PC-3 (cell line): ENCODE measurements at regions not wholly inside any gene's neighbourhood (a gene's known extent, or its start where the extent isn't known, plus 50 kb on each side); places are given as distances from the start of the nearest gene placed in this dataset.

Experiments
- ATAC-seq: fragments of 200-7000 bp; cut with Tn5 transposase; 2 replicates; pipeline ENCODE4 v1.9.1; 2020; ENCODE audit warnings: mild to moderate bottlenecking, moderate library complexity
- BruUV-seq: library from RNA; stranded (reverse); fragments of 400-500 nt; replicated peaks from 2 replicates; lab custom pipeline; 2021; lab: Mats Ljungman, UMichigan
- CTCF ChIA-PET: fragments of 300-600 bp; sonication (Branson Sonifier 250); formaldehyde crosslinking; loops from one replicate; lab custom pipeline; 2022; ENCODE audit warnings: antibody characterized with exemption; lab: Charles Lee
- POLR2A ChIA-PET: fragments of 300-600 bp; sonication (Branson Sonifier 250); formaldehyde crosslinking; loops from one replicate; lab custom pipeline; 2022; ENCODE audit warnings: antibody characterized with exemption; ENCODE audit not compliant: unreplicated experiment; lab: Charles Lee
- DNase-seq: peaks from one replicate; pipeline ENCODE4 v3.0.0-alpha.2; 2015
- H2AFZ ChIP-seq: fragments of 300-600 bp; sonication (generic); 2 replicates; pipeline ENCODE4 v1.6.0; 2016; ENCODE audit warnings: antibody characterized with exemption, low read length
- H3F3A ChIP-seq: fragments of 300-600 bp; sonication (generic); one replicate; pipeline ENCODE4 v1.6.0; 2017; ENCODE audit warnings: antibody characterized with exemption, low read length, control low read depth, mild to moderate bottlenecking; ENCODE audit not compliant: unreplicated experiment
- H3K27ac ChIP-seq: fragments of 300-600 bp; sonication (generic); 2 replicates; pipeline ENCODE4 v1.5.1; 2016; ENCODE audit warnings: mild to moderate bottlenecking, low read length
- H3K27me3 ChIP-seq: fragments of 300-600 bp; sonication (generic); 2 replicates; pipeline ENCODE4 v1.6.1; 2016; ENCODE audit warnings: low read length, mixed read lengths
- H3K36me3 ChIP-seq: fragments of 300-600 bp; sonication (generic); 2 replicates; pipeline ENCODE4 v1.6.1; 2016; ENCODE audit warnings: low read depth, mixed run types, low read length, mixed read lengths
- H3K4me1 ChIP-seq: fragments of 300-600 bp; sonication (generic); 2 replicates; pipeline ENCODE4 v1.5.1; 2016; ENCODE audit warnings: low read length; ENCODE audit not compliant: insufficient read depth
- H3K4me2 ChIP-seq: fragments of 300-600 bp; sonication (generic); 2 replicates; pipeline ENCODE4 v1.6.0; 2016; ENCODE audit warnings: low read length
- H3K4me3 ChIP-seq: fragments of 300-600 bp; sonication (generic); 2 replicates; pipeline ENCODE4 v1.5.1; 2016; ENCODE audit warnings: mild to moderate bottlenecking, low read length, mixed read lengths
- H3K79me2 ChIP-seq: fragments of 300-600 bp; sonication (generic); 2 replicates; pipeline ENCODE4 v1.6.1; 2017; ENCODE audit warnings: low read length, mixed read lengths
- H3K9ac ChIP-seq: fragments of 300-600 bp; sonication (generic); 2 replicates; pipeline ENCODE4 v1.6.0; 2016; ENCODE audit warnings: mild to moderate bottlenecking, low read length
- H3K9me2 ChIP-seq: fragments of 300-600 bp; sonication (generic); replicated peaks from 2 replicates; pipeline ENCODE4 v1.6.1; 2016; ENCODE audit warnings: mixed run types, low read length, mixed read lengths
- H3K9me3 ChIP-seq: fragments of 300-600 bp; sonication (generic); 2 replicates; pipeline ENCODE4 v1.6.1; 2016; ENCODE audit warnings: low read length, mixed read lengths
- H4K20me1 ChIP-seq: fragments of 300-600 bp; sonication (generic); 2 replicates; pipeline ENCODE4 v1.6.1; 2016; ENCODE audit warnings: low read length, mixed read lengths
- EZH2 ChIP-seq: fragments of 300-600 bp; sonication (generic); IDR thresholded peaks from one replicate; pipeline ENCODE4 v1.6.1; 2017; ENCODE audit warnings: antibody characterized with exemption, mild to moderate bottlenecking, low read length; ENCODE audit not compliant: unreplicated experiment
- EZH2phosphoT487 ChIP-seq: fragments of 300-600 bp; sonication (generic); IDR thresholded peaks from 2 replicates; pipeline ENCODE4 v1.6.1; 2018; ENCODE audit warnings: mild to moderate bottlenecking, antibody characterized with exemption, low read length, borderline replicate concordance
- intact Hi-C: fragments of 100-400 bp; cut with micrococcal nuclease; formaldehyde crosslinking; loops from 2 replicates; pipeline ENCODE4 v1.9.0; 2023
- TF ChIP-seq, protein P1 (sequence below): fragments of 300-600 bp; sonication (generic); conservative IDR thresholded peaks from 2 replicates; pipeline ENCODE4 v1.5.1; 2017; ENCODE audit warnings: antibody characterized with exemption, low read depth, mild to moderate bottlenecking, low read length

DNA sequence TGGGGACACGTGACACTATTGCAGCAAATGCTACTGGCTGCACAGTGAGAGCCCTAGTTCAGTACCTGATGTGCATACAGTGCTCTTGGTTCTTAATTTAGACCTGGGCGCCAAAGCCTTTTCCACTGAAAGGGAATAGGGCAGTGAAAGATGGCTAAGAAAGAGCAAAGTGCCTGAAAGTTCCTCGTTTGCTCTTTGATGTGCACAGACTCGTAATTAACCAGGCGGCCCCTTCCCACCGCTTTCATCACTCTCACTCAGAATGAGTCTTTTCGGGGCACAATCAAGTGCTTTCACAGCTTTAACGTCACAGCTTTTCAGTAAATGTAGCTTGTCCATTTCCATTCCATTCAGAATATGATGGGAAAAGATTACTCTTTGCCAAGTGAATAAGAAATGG lies 116.6 kb upstream of the ADRA1B start:
- TF ChIP-seq, protein P1, sequence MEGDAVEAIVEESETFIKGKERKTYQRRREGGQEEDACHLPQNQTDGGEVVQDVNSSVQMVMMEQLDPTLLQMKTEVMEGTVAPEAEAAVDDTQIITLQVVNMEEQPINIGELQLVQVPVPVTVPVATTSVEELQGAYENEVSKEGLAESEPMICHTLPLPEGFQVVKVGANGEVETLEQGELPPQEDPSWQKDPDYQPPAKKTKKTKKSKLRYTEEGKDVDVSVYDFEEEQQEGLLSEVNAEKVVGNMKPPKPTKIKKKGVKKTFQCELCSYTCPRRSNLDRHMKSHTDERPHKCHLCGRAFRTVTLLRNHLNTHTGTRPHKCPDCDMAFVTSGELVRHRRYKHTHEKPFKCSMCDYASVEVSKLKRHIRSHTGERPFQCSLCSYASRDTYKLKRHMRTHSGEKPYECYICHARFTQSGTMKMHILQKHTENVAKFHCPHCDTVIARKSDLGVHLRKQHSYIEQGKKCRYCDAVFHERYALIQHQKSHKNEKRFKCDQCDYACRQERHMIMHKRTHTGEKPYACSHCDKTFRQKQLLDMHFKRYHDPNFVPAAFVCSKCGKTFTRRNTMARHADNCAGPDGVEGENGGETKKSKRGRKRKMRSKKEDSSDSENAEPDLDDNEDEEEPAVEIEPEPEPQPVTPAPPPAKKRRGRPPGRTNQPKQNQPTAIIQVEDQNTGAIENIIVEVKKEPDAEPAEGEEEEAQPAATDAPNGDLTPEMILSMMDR, result no peak
- TF ChIP-seq EZH2phosphoT487 (no peak), EZH2 (no peak)
- H3K9me2 ChIP-seq, result no peaks in the 10 kb centered on the region
- no peak overlapping the region for H2AFZ ChIP-seq
- no peak overlapping the region for H3K4me2 ChIP-seq
- ATAC-seq, result no peak
- no peak overlapping the region for H3K9ac ChIP-seq
- intact Hi-C loops, result no loop called here
- no peaks in the 10 kb centered on the region for H3K79me2 ChIP-seq
- CTCF ChIA-PET, result no interaction called here
- no peaks in the 10 kb centered on the region for H3K9me3 ChIP-seq
- no peaks in the 10 kb centered on the region for H4K20me1 ChIP-seq
- H3K27ac ChIP-seq, result no peak overlapping the region
- H3K4me1 ChIP-seq, result no peaks in the 10 kb centered on the region
- no peak overlapping the region for H3K4me3 ChIP-seq
- no TSS peak for BruUV-seq
- no peak for DNase-seq
- POLR2A ChIA-PET, result no interaction called here
- no peaks in the 10 kb centered on the region for H3K27me3 ChIP-seq
- no peaks in the 10 kb centered on the region for H3K36me3 ChIP-seq
- no peaks in the 10 kb centered on the region for H3F3A ChIP-seq

DNA sequence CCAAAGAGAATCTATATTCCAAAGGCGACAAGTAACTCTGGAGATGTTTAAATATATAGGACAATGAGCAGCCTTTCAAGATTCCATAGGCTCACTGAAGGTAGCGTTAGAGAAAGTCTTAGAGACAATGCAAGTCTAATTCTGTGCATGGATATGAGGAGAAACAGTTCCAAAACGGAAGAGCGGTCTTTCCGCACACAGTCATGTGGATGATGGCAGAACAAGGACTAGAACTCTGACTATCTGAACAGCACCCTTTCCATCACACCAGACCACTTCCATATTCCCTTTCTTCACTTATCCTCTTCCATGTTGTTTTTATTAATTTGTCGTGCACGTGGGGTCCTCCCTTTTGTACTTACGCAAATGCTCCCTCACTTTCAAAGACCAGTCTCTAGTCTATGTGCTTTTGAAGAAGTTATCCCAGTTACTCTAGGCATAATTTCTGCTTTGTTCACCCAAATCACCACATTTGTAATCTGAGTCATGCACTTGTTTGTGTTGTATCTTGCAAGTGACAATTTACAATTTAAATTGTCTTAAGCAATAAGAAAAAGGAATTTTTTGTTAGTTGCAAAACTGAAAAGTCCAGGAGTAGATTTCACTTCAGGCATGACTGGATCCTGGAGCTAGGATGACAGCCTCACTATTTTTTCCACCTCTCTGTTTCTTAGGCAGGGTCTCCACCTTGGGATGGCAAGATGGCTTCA lies 116.0 kb upstream of the ADRA1B start:
- Histone ChIP-seq H3K4me1 (no peaks in the 10 kb centered on the region), H3K9me2 (no peaks in the 10 kb centered on the region), H3F3A (no peaks in the 10 kb centered on the region), H3K4me2 (no peak overlapping the region), H3K4me3 (no peak overlapping the region), H2AFZ (no peak overlapping the region), H3K27me3 (no peaks in the 10 kb centered on the region), H3K79me2 (no peaks in the 10 kb centered on the region), H4K20me1 (no peaks in the 10 kb centered on the region), H3K9me3 (no peaks in the 10 kb centered on the region), H3K27ac (no peak overlapping the region), H3K36me3 (no peaks in the 10 kb centered on the region), H3K9ac (no peak overlapping the region)
- DNase-seq (no peak), ATAC-seq (no peak)
- no TSS peak for BruUV-seq
- ChIA-PET POLR2A (no interaction called here), CTCF (no interaction called here)
- TF ChIP-seq EZH2 (no peak), EZH2phosphoT487 (no peak)
- TF ChIP-seq, protein P1, result no peak
- intact Hi-C loops, result no loop called here

DNA sequence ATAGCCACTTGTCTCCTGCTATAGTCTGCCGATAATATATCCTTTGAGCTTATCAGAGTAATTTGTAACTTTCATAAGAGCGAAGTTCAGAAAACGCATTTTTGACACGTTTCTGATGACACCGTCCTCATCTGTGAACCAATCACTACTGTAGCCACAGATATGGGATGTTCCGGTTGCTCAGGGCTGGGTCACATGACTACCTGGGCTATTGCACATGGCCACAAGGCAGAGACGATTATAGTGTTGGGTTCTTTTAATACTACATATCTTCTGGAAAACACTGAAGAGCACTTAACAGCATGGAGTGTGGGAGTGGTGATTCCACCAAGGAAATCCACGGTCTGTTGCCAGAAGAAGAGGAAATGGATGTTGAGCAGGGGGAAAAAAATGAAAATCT lies 115.0 kb upstream of the ADRA1B start:
- no peaks in the 10 kb centered on the region for H3K9me3 ChIP-seq
- intact Hi-C loops, result no loop called here
- DNase-seq (no peak), ATAC-seq (no peak)
- ChIA-PET POLR2A (no interaction called here), CTCF (no interaction called here)
- no peak overlapping the region for H2AFZ ChIP-seq
- no TSS peak for BruUV-seq
- H3K4me1 ChIP-seq, result no peaks in the 10 kb centered on the region
- H3K27ac ChIP-seq, result no peak overlapping the region
- no peaks in the 10 kb centered on the region for H3K27me3 ChIP-seq
- H3K4me2 ChIP-seq, result no peak overlapping the region
- no peak overlapping the region for H3K9ac ChIP-seq
- no peak overlapping the region for H3K4me3 ChIP-seq
- no peaks in the 10 kb centered on the region for H3K36me3 ChIP-seq
- no peaks in the 10 kb centered on the region for H3F3A ChIP-seq
- no peaks in the 10 kb centered on the region for H4K20me1 ChIP-seq
- H3K9me2 ChIP-seq, result no peaks in the 10 kb centered on the region
- H3K79me2 ChIP-seq, result no peaks in the 10 kb centered on the region
- TF ChIP-seq, protein P1, result no peak
- TF ChIP-seq EZH2 (no peak), EZH2phosphoT487 (no peak)
